ENCODE measurements at regions not wholly inside any gene's neighbourhood (a gene's known extent, or its start where the extent isn't known, plus 50 kb on each side); places are given as distances from the start of the nearest gene placed in this dataset.

DNA sequence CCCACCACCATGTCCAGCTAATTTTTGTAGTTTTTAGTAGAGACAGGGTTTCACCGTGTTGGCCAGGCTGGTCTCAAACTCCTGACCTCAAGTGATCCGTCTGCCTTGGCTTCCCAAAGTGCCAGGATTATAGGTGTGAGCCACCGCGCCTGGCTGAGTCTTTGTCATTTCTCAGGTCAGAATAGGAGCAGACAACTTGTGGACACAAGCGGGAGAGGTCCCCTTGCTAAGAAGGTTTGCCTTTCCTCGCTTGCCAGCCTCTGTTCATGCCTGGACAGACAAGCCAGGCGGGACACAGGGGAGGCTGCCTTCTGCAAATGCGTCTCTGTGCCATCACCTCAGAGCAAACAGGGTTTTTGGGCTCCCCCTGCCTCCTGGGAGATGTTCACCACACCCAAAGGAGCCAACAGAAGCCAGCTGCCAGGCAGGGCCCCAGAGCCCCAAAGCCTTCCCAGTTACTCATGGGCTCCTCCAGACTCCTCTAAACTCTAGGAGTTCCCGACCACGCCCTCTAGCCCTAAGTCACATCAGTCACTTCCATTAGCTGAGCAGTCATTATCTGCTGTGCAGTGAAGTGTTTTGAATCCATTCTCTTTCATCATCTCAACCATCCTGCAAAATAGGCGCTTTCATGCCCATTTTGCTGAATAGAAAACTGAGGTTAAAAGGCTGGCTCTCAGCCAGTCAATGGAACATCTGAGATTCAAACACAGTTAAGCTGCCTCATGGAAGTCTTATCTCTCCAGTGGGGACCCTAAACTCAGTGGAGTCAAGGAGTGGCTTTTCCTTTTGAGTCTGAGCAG, 245.0 kb downstream of the UACA start:
- H3K36me3 ChIP-seq, result no peaks in the 10 kb centered on the region
- H3K27me3 ChIP-seq, result peaks cover 0 to 6% (median 0%) of the 10 kb centered on the region in 3 donors
- H3K9me3 ChIP-seq, result no peaks in the 10 kb centered on the region
- 86 to 93% (median 90%) methylated on average over 11 of the region's 11 CpGs for WGBS, 5 donors
- TF ChIP-seq POLR2AphosphoS5 (IDR thresholded peaks at IDR 0.05), result no peak
- TF ChIP-seq, protein P1, sequence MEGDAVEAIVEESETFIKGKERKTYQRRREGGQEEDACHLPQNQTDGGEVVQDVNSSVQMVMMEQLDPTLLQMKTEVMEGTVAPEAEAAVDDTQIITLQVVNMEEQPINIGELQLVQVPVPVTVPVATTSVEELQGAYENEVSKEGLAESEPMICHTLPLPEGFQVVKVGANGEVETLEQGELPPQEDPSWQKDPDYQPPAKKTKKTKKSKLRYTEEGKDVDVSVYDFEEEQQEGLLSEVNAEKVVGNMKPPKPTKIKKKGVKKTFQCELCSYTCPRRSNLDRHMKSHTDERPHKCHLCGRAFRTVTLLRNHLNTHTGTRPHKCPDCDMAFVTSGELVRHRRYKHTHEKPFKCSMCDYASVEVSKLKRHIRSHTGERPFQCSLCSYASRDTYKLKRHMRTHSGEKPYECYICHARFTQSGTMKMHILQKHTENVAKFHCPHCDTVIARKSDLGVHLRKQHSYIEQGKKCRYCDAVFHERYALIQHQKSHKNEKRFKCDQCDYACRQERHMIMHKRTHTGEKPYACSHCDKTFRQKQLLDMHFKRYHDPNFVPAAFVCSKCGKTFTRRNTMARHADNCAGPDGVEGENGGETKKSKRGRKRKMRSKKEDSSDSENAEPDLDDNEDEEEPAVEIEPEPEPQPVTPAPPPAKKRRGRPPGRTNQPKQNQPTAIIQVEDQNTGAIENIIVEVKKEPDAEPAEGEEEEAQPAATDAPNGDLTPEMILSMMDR (IDR thresholded peaks at IDR 0.05), result no peak
- TF ChIP-seq EP300 (IDR thresholded peaks at IDR 0.05), result no peak
- TF ChIP-seq POLR2A (IDR thresholded peaks at IDR 0.05), result no peak
- no peak overlapping the region for H3K4me3 ChIP-seq
- H3K4me1 ChIP-seq, result no peaks in the 10 kb centered on the region
- DNase-seq, result no peak
- intact Hi-C loops (cut with DNase I; ENCODE audit: low total_unique reads), result no loop called here
- H3K27ac ChIP-seq, result no peak overlapping the region

DNA sequence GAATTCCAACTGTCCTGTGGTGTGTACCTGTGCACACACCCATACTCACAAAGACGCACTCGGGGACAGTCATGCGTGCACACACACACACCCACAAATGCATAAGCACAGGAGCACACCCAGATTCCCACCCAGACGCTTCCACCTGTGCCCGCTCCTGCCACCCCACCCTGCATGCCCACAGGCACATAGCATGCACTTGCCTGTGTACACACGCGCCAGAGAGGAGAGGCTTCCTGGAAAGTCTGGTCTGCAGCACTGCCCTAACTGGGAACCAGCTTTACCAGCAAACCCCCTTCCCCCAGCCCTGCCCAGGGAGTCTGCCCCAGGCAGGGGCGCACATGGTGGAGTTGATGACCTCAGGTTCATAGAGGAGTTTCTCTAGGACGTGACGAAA, 246.2 kb downstream of the UACA start:
- Histone ChIP-seq H3K36me3 (no peaks in the 10 kb centered on the region), H3K27me3 (peaks cover 0 to 6% (median 0%) of the 10 kb centered on the region in 3 donors), H3K9me3 (peaks cover 0 to 3% (median 0%) of the 10 kb centered on the region in 4 donors), H3K4me3 (no peak overlapping the region), H3K4me1 (no peaks in the 10 kb centered on the region), H3K27ac (no peak overlapping the region)
- intact Hi-C loops (cut with DNase I; ENCODE audit: low total_unique reads), result no loop called here
- no peak for DNase-seq
- 37 to 82% (median 55%) methylated on average over 6 to 10 of the region's 10 CpGs for WGBS, 5 donors
- TF ChIP-seq, protein P1 (IDR thresholded peaks at IDR 0.05), result no peak
- TF ChIP-seq POLR2A (IDR thresholded peaks at IDR 0.05), result no peak
- TF ChIP-seq POLR2AphosphoS5 (IDR thresholded peaks at IDR 0.05), result no peak
- no peak for TF ChIP-seq EP300 (IDR thresholded peaks at IDR 0.05)

DNA sequence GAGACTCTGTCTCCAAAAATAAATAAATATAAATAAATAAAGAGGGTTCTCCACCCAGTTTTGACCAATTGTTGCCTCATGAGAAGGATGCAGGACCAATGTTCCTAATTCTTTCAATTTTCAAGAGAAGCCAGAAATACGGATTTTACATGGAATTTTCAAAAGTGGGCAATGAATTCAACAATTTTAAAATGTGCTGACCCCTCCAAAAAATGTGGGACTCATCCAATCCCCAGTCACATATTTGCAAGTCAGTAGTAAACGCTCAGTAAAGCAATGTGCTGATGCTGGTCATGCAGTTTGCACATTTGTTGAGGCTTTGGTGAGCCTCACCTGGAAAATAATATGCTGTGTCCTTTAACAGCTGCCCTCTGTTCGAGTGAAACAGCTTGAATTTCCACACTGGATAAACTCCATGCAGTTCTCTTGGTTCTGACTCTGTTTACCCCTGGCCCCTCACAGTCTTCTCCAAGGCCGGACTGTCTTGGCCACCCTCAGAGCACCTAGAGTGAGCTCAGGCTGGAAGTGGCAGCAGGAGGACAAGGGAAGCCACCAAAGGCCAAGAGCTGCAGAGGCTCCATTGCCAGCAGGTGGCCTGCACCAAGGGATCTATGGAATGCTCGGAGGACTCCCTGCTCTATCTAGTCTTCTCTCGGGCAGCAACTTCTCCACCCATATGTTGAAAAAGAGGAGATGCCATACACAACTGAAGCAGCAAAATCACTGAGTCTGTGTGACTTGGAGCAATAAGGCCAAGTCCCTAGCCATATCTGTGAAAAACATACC, 246.8 kb downstream of the UACA start:
- Histone ChIP-seq H3K4me3 (no peak overlapping the region), H3K36me3 (no peaks in the 10 kb centered on the region), H3K27ac (no peak overlapping the region), H3K9me3 (peaks cover 0 to 9% (median 0%) of the 10 kb centered on the region in 4 donors), H3K4me1 (no peaks in the 10 kb centered on the region), H3K27me3 (peaks cover 0 to 6% (median 0%) of the 10 kb centered on the region in 3 donors)
- intact Hi-C loops (cut with DNase I; ENCODE audit: low total_unique reads), result no loop called here
- no peak for DNase-seq
- TF ChIP-seq POLR2A (IDR thresholded peaks at IDR 0.05) (no peak), EP300 (IDR thresholded peaks at IDR 0.05) (no peak), POLR2AphosphoS5 (IDR thresholded peaks at IDR 0.05) (no peak)
- TF ChIP-seq, protein P1 (IDR thresholded peaks at IDR 0.05), result no peak
- WGBS, 5 donors, result 88 to 93% (median 89%) methylated on average over 6 of the region's 6 CpGs

DNA sequence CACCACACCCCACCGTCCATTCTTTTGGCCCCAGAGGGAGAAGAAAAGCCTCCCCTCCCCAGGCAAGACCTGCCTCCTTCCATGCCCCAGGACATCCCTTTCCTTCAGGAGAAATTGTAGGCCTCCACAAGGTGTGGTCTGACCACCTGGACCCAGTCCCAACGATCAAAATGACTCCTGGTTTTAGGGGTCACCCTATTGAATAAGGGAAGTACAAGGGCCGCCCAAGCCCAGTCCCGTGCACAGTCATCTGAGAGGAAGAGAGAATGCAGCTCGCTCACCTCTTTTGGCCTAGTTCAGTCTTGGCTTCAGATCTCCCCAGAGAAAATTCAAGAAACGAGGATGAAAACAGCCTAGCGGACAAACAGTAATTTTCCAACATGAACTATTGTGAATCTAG, 249.1 kb downstream of the UACA start:
- WGBS, 5 donors, result 86 to 89% (median 88%) methylated on average over 6 to 7 of the region's 7 CpGs
- peaks cover 0 to 5% (median 0%) of the 10 kb centered on the region in 4 donors for H3K4me1 ChIP-seq
- DNase-seq, result no peak

More for the DNA sequence above, 249.1 kb downstream of the UACA start:
- H3K27ac ChIP-seq, result no peak overlapping the region
- H3K36me3 ChIP-seq, result no peaks in the 10 kb centered on the region
- H3K9me3 ChIP-seq, result peaks cover 0 to 31% (median 12%) of the 10 kb centered on the region in 4 donors
- TF ChIP-seq, protein P1 (IDR thresholded peaks at IDR 0.05), result no peak
- no peak for TF ChIP-seq POLR2AphosphoS5 (IDR thresholded peaks at IDR 0.05)
- TF ChIP-seq POLR2A (IDR thresholded peaks at IDR 0.05), result no peak
- no peak for TF ChIP-seq EP300 (IDR thresholded peaks at IDR 0.05)
- H3K27me3 ChIP-seq, result peaks cover 0 to 6% (median 0%) of the 10 kb centered on the region in 3 donors
- intact Hi-C loops (cut with DNase I; ENCODE audit: low total_unique reads), result no loop called here
- no peak overlapping the region for H3K4me3 ChIP-seq

Data from stomach (tissue), 8 donors.